ENCODE measurements at regions not wholly inside any gene's neighbourhood (a gene's known extent, or its start where the extent isn't known, plus 50 kb on each side); places are given as distances from the start of the nearest gene placed in this dataset.
"Not testable (repeated sequence)": the region's sequence is repeated elsewhere in the genome, so short reads cannot be mapped to it uniquely, and the experiment has no call there.

GRCh38 chr15:34700891-34701427 lies 53.8 kb downstream of the GJD2 start:
- no peak for DNase-seq (ENCODE audit: low read depth)

- DNase-seq (ENCODE audit: low read depth) = no peak
Observed at GRCh38 chr15:34699968-34700640, 54.7 kb downstream of the GJD2 start.

DNA sequence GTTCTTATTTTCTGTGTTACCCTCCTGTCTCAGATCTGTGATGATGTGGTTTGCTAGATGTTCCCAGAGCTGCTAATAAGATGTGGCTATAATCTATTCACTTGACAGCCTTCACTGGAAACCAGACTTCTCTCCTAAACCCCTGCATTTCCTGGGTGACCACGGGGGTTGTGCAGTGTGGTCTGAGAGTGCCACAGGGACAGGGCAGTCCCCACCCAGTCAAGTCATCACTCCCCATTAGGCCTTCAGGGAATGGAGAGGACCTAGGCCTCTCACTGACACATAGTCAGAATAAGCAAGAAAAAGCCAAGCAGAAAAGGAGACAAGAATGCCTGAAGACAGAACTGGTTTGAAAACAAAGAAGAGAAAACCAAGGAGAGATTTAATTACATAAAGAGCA lies 58.3 kb downstream of the GJD2 start:
- no peak for DNase-seq (ENCODE audit: low read depth)

GRCh38 chr15:34693053-34693744 lies 61.6 kb downstream of the GJD2 start:
- DNase-seq (ENCODE audit: low read depth) = peak; percentile 48

DNA sequence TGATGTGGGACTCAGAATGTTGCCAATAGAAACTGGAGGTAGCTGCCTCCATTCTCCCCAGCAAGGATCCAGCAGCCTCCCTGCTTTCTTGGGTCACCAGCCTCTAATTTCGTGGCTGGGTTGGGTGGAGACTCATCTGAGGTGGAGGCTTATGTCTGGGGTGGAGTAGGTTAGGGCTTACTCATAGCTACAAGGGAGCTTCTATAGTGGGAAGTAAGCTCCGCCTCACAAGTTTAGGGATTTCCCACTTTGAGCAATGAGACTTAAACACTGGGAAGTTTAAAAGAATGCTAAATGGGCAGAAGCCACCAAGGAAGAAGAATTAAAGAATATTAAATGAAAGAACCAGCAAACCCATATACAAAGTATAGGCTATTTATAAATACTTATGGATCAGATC lies 63.8 kb downstream of the GJD2 start:
- no peak for DNase-seq (ENCODE audit: low read depth)

DNA sequence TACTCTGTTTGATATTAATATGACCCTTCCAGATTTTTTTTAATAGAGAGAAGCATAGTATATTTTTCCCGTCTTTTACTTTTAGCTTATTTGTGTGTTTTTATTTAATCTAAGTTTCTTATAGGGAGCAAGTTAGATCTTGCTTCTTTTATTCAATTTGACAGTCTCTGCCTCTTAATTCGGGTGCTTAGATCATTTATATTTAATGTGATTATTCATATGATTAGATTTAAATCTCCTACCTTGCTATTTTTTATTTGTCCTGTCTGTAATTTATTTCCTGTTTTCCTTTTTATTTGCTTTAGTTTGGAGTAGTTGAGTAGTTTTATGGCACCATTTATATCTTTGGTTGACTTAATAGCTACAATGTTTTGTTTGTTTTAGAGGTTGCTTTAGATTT lies 66.1 kb downstream of the GJD2 start:
- no peak for DNase-seq (ENCODE audit: low read depth)

GRCh38 chr15:34684351-34684750 lies 70.4 kb downstream of the GJD2 start:
- DNase-seq (ENCODE audit: low read depth) = no peak

DNA sequence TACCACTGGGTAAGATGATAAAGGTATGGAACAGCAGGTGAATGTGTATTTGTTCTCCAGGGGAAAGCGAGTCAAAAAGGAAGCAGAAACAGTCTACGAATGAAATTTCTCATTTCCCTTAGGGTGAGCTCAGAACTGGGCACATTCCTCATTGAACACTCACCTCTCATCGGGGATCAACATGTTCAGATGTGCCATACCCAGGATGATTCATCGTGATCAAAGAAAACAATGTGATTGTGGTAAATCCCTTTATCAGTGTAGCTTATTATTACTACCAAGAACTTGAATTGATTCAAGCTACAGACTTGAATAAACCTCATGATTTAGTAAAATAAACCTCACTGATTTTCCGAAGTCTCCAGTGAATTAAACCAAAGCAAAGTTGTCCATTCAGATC lies 72.1 kb downstream of the GJD2 start:
- DNase-seq (ENCODE audit: low read depth) = peak; percentile 77

GRCh38 chr15:34679291-34679690 lies 75.5 kb downstream of the GJD2 start:
- DNase-seq (ENCODE audit: low read depth) = peak; percentile 25

DNA sequence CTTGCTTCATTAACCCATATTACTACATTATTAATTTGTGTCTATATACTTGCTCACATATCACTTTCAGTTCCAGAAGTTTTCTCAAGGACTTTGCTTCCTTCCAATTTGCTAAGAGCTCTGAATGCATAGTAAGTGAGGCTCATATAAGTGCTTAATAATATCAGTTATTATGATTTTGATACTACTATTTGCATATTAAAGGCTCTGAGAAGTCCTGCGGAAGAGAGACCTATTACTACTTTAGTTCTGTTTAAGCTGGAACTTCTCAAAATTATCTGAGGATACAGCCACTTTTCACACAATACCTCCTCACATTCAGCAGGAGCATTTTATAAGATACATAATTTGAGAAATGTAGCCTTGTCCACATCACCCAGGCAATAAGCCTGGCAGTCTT lies 81.6 kb downstream of the GJD2 start:
- no peak for DNase-seq (ENCODE audit: low read depth)

- DNase-seq (ENCODE audit: low read depth) = no peak
Observed at GRCh38 chr15:34665498-34666116, 82.2 kb upstream of the GOLGA8B start.

DNA sequence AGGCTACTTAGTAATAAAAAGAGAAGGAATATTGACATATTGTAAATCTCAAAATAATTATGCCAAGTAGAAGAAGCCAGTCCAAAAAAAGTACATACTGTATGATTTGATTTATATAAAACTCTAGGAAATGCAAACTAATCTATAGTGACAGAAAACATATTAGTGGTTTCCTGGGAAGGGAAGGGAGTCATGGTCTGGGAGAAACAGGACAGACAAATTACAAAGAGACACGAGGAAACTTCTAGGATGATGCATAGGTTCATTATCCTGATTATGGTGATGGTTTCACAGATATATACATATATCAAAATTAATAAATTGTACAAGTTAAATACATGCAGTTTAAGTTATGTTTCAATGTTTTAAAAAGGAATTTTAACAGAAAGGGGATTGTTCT lies 81.0 kb upstream of the GOLGA8B start:
- DNase-seq (ENCODE audit: low read depth) = no peak

DNA sequence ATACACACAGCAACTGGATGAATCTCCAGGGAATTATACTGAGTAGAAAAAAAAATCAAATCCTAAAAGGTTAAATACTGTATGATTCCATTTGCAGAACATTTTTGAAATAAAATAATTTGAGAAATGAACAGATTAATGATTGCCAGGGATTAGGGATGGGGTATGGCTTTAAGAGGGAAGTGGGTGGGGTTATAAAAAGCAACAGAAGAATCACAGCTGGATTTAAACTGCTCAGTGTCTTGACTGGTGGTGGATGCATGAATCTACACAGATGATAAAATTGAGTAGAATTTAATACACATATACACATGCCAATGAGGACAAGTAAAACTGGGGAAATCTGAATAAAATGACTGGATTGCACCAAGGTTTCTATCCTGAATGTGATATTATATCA lies 79.7 kb upstream of the GOLGA8B start:
- DNase-seq (ENCODE audit: low read depth) = no peak

- DNase-seq (ENCODE audit: low read depth) = no peak
Observed at GRCh38 chr15:34659056-34659455, 75.6 kb upstream of the GOLGA8B start.

GRCh38 chr15:34657469-34658127 lies 74.1 kb upstream of the GOLGA8B start:
- DNase-seq (ENCODE audit: low read depth) = no peak

GRCh38 chr15:34656005-34656796 lies 72.8 kb upstream of the GOLGA8B start:
- no peak for DNase-seq (ENCODE audit: low read depth)

GRCh38 chr15:34655326-34655725 lies 71.9 kb upstream of the GOLGA8B start:
- DNase-seq (ENCODE audit: low read depth) = no peak

DNA sequence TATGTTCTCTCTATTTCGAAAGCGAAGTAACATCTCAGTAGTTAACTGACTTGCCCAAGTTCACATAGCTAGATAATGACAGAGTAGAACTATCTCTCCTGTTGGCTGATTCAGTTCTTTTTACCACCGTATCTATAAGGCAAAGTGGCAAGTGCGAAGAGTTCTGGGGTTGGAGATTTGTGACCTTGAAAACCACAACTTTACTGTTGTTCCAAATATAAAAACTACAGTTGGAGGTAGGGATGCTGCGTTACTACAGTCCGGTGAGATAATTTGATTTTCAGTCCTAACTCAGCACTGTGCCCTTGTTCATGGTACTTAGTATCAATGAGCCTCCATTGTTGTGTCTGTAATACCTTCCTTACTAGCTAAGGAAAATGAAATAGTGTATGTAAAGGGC lies 71.2 kb upstream of the GOLGA8B start:
- DNase-seq (ENCODE audit: low read depth) = no peak

DNA sequence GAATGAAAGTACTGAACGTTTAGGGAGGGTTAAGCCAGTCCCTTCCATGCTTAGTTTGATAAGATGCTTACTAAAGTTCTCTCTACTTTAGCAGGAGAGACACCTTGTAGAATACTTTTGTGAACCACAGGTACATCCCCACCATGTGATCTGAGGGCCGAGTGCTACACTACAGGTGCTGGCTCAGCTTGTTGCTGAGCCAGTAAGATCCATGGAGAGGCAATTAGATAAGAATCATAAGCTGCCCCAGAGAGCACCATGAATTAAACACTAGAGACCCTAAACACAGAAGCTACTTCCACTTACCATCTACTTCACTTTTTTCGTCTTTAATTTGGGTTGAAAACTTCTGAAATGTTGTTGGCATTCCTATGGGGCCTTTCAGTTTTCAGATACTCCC lies 70.5 kb upstream of the GOLGA8B start:
- no peak for DNase-seq (ENCODE audit: low read depth)

DNA sequence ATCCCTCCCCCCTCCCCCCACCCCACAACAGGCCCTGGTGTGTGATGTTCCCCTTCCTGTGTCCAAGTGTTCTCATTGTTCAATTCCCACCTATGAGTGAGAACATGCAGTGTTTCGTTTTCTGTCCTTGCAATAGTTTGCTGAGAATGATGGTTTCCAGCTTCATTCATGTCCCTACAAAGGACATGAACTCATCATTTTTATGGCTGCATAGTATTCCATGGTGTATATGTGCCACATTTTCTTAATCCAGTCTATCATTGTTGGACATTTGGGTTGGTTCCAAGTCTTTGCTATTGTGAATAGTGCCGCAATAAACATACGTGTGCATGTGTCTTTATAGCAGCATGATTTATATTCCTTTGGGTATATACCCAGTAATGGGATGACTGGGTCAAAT lies 69.9 kb upstream of the GOLGA8B start:
- not testable (repeated sequence) for DNase-seq (ENCODE audit: low read depth)

DNA sequence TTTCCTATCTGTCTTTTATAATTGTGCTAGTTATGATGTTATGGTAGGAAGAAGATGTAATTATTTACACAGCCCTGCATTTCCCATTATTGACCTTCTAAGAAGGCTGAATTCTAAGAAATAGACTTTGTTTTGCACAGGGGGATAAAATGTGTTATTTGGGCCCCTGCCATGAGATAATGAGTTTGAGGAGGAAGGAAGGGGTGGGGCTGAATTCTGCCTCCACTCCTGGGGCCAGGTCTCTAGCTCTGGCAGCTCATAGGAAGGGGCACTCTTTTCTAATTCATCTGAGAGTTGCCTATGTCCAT lies 69.2 kb upstream of the GOLGA8B start:
- no peak for DNase-seq (ENCODE audit: low read depth)
